ENCODE measurements at regions not wholly inside any gene's neighbourhood (a gene's known extent, or its start where the extent isn't known, plus 50 kb on each side); places are given as distances from the start of the nearest gene placed in this dataset.

DNA sequence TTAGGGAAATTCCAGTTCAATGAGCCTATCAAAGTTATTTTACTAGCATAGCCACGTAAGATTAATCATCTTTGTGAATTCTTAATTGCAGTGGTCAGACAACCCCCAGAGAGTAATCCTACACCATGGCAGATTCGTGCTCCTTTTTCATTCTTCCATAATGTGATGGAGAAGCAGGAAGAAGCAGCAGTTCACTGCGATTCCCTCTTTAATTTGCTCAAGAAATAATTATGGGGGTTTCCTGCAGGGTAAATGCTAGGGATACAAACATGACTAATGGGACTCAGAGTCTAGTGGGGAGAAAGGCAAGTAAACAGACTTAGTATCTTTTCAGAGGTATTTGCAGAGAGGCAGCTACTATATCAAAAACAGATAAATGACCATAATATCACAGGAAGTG, 175.8 kb upstream of the HNRNPA3 start:
- TF ChIP-seq POLR2AphosphoS5 (IDR thresholded peaks at IDR 0.05; ENCODE audit: borderline replicate concordance, low read depth, low read length) (no peak), EZH2 (IDR thresholded peaks at IDR 0.05) (no peak), FOXP2 (optimal IDR thresholded peaks at IDR 0.05; ENCODE audit: control extremely low read depth, extremely low read length, insufficient read depth) (no peak)
